ENCODE measurements at regions not wholly inside any gene's neighbourhood (a gene's known extent, or its start where the extent isn't known, plus 50 kb on each side); places are given as distances from the start of the nearest gene placed in this dataset.

- TF ChIP-seq EP300 (IDR thresholded peaks at IDR 0.05) (no peak), CTCF (IDR thresholded peaks at IDR 0.05) (no peak)
These were observed 392.5 kb downstream of the ADAMTS20 start for GRCh38 chr12:43159506-43159905.
